ENCODE measurements at regions not wholly inside any gene's neighbourhood (a gene's known extent, or its start where the extent isn't known, plus 50 kb on each side); places are given as distances from the start of the nearest gene placed in this dataset.
"Not testable (repeated sequence)": the region's sequence is repeated elsewhere in the genome, so short reads cannot be mapped to it uniquely, and the experiment has no call there.

DNA sequence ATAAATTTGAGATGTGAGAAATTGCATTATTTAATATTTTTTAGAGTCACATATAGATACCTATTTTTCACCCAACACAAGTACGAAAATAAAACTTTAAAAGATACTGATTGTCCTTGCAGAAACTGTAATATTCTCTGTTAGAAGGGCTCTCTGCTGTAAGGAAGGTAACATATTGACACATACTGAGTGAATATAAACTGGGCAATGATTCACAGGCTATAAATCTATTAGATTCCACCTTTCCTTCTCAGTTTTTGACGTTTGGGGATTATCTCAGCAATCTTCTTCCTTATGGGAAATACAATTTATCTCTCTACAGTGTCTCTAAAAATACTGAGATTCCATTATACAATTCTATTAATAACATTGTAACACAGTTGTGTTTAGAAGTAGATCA, 229.1 kb upstream of the MAP2 start:
- DNase-seq, result no peak

DNA sequence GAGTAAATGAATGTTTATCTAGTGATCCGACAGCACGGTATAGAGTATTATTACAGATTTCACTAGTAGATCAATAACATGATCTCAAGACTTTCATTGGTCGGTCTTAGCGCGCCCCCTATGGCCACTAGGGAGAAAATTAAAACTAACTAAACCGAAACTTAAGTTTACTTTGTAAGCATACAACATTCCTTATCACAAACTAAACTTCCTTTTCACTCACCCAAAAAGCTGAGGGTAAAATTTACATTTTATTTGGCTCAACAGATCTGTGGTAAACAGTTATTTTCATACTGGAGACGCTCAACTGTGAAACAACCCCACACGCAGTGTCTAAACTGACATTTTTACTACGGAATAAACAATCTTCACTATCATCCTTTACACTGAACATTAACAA, 215.6 kb upstream of the MAP2 start:
- no peak for DNase-seq

DNA sequence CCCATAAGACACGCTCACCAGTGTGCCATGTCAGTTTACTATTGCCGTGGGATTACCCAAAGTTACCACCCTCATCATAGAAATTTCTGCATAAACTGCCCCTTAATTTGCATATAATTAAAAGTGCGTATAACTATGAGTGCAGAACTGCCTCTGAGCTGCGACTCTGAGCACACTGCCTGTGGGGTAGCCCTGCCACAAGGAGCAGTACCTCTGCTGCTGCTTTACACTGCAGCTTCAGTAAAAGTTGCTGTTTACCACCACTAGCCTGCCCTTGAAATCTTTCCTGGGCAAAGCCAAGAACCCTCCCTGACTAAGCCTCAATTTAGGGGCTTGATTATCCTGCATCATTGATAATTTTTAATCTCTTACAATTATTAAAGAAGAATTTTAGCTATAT, 213.9 kb upstream of the MAP2 start:
- DNase-seq, result no peak

DNA sequence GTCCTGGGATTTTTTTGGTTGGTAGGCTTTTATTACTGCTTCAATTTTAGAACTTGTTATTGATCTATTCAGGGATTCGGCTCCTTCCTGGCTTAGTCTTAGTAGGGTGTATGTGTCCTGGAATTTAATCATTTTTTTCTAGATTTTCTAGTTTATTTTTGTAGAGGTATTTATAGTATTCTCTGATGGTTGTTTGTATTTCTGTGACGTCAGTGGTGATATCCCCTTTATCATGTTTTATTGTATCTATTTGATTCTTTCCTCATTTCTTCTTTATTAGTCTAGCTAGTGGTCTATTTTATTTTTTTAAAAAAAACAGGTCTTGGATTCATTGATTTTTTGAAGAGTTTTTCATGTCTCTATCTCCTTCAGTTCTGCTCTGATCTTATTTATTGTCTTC, 193.3 kb upstream of the MAP2 start:
- no peak for DNase-seq

DNA sequence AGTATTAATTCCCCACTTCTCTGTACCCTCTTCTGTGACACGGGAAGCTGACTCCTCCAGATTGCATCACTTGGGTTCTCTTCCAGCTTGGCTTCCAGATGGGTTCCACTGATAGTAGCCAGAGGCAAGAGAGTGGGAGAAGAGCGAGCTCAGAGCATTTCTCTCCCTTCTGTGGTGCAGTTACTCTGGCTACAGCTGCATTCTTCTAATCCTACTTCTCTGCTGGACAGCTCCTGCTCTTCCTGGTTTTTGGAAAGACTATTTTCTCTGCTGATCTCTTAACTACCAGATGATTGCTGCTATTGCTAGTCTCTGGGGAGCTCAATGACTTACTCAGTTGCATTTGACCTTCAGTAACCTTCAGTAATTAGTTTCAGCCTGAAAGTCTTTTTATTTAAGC, 187.5 kb upstream of the MAP2 start:
- DNase-seq, result peak; percentile 13

DNA sequence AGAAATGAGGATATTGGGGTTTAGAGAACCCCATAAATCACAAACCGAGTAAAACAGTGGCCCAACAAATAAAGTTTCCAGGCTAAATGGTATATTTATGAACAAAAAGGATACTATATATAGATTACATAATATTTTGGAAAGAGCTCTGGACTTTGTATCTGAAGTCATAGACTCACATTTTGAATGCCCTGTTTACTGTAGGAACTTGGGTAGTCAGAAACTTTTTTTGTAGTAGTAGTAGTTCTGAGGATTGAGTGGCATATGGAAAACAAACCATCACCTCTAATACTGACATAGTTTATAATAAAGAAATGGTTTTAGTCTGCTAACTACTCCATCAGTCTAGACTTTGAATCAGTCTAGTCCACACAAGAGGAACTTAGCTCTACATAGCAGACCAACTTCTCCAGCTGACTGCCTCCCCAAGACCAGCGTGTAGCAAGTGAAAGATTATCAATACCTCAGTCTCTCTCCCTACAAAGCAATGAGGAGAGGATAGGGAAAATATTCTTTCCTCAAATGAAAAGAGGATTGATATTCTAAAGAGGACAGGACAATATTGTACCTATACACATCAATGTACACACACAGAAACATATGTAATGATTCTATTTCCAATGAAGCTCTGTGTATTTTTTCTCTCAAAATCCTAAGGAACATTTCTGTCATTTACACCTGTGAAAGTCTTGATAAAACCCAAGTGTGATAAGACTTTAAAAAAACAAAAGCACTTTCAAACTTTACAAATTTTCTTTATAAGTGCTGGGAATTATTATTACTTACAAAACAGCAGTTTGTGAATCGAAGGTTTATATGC, 184.9 kb upstream of the MAP2 start:
- no peak for DNase-seq

DNA sequence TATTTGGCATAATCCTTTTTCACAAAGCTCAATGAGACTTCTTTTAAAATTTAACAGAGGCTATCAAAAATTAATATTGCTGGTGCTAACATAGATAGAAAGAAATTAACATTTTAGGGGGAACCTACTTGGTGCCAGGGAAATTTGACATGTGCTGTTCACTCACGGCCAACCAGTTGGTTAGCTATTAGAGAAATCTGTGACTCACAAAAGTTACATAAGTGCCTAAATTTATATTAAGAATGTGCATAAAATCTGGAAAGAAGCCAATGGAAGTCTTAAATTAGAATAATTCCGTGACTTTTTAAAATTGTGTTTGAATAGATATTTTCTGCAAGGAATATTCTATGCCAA, 184.3 kb upstream of the MAP2 start:
- peak; percentile 20 for DNase-seq

DNA sequence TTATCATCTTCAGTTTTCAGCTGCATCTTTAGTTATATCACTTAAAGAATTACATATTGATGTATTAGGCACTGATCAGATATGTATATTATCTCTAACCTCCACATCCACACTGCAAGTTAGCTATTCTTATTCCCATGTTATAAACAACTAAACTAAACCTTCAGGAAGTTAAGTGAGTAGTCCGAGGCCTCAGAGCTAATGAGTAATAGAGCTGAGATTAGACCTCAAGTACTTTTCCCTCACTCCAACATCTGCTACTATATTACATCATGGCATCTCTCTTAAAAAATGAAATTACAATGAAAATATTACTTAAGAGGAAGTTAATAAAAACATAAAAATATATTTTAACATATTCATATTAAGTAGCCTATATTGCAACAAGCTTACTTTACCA, 183.6 kb upstream of the MAP2 start:
- peak; percentile 6 for DNase-seq

DNA sequence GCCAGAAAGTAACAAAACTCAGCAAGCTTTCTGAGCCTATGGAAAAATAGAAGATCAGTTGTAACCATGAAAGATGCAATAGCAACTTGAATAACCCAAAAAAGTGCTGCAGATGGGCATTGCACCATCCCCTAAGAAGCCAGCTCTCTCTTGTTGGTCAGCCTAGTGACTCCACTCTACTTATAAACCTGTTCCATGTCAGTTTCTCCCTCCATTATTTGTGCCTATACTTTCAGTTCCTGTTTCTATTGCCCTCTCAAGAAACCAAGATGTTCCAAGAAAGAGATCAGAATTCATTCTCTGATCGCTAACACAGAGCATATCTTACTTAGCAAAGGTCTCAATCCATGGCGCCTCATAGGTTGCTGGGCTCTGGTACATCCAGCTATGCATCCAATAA, 170.3 kb upstream of the MAP2 start:
- no peak for DNase-seq

DNA sequence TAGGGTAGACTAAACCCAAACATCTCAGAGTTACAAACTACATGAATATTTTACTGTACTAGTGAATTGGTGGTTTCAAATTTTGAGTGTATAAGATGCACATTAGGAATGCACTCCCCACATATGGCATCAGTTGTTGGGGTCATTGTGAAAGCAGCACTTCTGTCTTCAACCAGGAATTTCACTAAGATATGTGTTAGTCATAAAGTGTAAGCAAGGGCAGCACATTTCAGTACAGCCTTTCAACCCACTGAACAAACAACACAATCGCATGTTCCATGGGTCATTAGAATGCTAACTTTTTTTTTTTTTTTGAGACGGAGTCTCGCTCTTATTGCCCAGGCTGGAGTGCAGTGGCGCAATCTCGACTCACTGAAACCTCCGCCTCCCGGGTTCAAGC, 164.1 kb upstream of the MAP2 start:
- no peak for DNase-seq

DNA sequence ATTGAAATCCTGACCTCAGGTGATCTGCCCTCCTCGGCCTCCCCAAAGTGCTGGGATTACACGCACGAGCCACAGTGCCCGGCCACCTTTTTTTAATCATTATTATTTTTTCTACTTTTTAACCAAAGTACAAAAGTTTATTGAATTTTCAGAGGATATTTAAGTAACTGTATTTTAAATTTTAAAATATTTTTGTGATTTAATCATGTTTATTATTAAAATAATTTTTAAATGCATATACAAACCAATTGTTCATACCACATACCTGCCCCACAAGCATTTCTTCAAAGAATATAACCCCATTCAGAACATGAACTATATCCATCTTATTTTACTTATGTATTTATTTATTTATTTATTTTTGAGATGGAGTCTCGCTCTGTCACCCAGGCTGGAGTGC, 163.6 kb upstream of the MAP2 start:
- no peak for DNase-seq

DNA sequence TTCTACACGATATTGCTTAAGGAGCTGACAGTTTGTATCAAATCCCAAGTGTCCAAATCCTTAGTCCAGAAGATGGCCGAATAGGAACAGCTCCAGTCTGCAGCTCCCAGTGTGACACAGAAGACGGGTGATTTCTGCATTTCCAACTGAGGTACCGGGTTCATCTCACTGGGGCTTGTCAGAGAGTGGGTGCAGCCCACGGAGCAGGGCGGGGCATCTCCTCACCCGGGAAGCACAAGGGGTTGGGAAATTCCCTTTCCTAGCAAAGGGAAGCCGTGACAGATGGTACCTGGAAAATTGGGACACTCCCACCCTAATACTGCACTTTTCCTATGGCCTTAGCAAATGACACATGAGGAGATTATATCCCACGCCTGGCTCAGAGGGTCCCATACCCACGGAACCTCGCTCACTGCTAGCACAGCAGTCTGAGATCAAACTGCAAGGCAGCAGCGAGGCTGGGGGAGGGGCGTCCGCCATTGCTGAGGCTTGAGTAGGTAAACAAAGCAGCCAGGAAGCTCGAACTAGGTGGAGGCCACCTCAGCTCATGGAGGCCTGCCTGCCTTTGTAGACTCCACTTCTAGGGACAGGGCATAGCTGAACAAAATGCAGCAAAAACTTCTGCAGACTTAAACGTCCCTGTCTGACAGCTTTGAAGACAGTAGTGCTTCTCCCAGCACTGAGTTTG, 162.3 kb upstream of the MAP2 start:
- DNase-seq, result not testable (repeated sequence)

DNA sequence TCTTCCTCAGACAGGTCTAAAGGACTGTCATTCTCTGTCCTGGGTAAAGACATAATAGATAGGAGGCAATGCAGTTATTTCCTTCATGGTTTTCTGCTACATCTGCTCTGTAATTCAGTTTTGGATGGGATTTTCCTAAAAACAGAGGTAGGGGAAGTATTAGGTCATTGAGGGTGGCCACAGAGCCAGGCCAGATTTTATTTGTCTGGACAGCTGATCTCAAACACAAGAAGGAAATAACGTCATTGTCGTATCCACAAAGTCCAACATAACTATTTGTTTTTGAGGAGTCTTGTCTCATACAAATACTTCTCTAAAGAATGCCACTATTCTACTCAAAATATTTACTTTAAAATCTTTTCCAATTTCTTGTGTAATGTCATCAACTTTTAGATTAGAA, 154.8 kb upstream of the MAP2 start:
- no peak for DNase-seq

DNA sequence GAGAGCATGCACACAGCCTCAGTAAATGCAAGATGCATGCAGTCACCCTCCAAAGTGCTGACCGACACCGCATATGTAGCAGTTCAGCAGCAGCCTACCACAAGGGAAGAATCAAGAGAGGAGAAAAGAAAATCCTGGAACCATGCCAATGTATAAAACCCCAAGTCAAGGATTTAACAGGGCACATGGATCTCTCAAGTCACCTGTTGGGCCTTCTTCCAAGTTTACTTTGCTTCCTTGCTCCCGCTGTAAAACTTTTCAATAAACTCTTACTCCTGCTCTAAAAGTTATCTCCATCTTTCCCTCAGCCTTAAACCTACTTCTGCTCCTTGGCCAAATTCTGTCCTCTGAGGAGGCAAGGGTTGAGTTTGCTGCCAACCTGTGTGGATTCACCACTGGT, 147.8 kb upstream of the MAP2 start:
- DNase-seq, result no peak

DNA sequence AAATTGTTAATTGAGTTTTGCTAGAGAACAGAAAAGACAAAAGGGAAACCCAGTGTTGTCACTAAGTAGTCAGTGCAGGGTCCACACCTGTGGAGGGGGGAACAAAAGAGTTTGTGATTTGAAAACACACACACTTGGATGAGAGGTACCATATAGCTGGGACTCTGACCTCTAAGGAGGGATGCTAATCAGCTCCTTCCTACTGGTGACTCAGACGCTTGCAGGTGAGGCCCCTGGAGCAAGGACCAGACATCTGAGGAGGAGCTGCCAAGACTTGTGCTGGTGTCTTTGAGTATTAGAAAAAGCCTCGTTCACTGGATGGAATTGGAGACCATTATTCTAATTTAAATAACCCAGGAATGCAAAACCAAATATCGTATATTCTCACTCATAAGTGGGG, 146.4 kb upstream of the MAP2 start:
- no peak for DNase-seq

DNA sequence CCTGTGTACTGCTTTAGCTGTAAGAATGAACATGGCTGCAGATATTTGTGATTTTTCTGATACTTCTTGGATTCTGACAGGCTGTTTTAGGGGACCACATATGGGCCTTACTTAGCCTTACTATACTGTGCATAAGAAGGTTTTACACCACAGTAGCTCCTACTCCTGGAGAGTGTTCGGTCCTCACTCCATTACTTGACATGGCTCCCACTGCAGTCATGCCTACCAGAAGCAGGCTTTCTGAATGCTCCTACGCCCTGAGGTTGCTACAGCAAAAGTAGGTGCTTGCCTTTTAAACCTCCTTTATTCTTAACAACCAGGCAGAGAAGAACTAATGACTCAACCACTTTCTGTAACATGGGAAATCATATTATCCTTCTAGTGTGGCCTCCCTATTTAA, 125.2 kb upstream of the MAP2 start:
- no peak for DNase-seq

DNA sequence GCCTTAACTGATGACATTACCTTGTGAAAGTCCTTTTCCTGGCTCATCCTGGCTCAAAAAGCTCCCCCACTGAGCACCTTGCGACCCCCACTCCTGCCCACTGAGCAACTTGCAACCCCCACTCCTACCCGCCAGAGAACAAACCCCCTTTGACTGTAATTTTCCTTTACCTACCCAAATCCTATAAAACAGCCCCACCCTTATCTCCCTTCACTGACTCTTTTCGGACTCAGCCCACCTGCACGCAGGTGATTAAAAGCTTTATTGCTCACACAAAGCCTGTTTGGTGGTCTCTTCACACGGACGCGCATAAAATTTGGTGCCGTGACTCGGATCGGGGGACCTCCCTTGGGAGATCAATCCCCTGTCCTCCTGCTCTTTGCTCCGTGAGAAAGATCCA, 124.4 kb upstream of the MAP2 start:
- DNase-seq, result not testable (repeated sequence)

DNA sequence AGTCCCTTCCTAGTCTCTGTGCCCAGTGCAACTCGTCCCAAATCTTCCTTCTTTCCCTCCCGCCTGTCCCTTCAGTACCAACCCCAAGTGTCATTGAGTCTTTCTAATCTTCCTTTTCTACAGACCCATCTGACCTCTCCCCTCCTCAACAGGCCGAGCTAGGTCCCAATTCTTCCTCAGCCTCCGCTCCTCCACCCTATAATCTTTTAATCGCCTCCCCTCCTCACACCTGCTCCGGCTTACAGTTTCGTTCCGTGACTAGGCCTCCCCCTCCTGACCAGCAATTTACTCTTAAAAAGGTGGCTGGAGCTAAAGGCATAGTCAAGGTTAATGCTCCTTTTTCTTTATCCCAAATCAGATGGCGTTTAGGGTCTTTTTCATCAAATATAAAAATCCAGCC, 123.1 kb upstream of the MAP2 start:
- not testable (repeated sequence) for DNase-seq

DNA sequence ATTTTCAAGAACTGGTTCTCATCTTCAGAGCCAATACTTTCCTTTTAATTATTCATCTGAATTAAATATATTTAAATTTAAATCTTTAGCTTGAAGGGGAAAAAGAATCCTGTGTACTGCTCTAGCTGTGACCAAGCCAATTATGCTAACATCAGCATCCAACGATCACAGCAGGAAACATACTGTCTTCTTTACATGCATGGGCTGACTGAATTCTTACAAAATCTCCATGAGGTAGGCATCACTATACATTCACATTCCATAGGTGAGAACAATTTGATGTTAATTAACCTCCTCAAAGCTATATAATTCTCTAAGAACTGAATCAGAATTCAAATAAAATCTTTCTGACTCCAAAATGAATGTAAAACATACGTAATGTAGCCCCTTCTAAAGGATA, 118.8 kb upstream of the MAP2 start:
- no peak for DNase-seq

DNA sequence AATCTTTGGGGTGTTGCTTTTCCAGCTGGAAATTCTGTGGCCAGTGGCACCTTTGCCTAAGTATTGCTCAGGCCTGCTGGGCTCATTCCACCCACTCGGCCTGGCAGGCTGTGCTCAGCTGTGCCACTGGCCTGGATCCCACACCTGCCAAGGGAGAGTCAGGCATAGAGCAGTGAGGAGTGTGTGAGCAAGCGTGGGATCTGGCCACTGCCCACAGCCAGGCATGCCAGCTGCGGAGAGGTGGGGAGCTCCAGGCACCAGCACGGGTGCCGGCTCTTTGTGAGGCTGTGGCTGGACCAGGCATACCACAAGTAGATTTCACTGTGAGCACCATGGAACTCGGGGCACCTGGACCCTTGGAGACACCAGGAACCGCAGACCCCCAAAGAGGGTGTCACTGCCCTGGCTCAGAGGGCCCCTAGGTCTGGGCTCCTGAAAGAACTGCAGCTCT, 118.1 kb upstream of the MAP2 start:
- no peak for DNase-seq

DNA sequence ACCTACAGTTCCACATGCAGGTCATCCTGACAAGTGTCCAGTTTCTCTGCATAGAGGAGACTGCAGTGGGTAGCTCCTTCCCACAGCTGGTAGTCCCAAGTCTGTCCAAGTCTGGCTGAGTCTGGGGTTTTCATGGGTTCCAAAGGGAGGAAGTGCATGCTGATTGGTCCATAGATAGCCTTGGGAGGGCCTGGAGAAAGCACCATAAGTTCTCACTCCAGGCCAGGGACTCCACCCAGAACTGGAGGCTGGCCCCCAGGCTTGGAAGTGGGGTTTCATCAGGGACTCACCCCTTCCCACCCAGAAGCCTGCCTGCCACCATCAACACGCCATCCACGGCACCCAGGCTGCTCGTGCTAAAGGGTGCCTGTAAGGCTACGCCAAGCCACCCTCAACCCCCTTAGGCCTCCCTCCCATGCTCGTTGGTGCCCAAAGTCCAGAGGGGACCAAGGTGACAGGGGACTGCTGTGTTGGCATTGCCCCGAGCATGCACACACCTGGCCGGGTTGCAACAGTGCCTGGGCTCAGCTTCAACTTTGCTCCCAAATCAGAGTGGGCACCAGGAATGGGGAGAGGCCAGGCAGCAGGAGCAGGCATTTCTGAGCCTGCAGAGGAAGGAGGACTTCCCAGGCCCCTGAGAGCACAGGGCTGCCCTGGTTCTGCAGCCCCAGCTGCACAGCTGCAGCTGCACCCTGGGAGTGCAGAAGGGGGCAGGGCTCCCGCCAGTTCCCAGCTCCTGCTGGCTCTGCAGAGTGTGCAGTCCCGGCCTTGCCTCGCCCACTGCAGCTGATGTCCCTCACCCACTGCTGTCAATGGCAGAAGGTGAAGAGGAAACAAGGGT, 116.5 kb upstream of the MAP2 start:
- no peak for DNase-seq

DNA sequence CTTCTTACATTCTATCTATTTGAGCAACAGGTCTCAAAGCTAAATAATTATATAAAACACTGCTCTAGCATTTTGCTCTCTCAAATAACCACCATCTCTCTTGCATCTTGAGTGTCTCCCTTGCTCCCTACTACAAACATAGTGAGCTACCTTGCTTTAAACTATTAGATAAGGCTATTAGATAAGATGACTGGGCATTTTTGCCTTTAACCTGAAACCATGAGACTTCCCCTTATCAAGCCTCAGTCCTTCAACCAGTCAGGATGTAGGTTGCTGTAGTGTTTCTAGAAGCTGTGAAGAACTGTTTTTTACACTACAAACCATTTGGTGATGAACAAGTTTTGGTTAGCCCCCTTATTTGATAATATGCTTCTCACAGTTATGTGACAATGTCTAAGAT, 115.4 kb upstream of the MAP2 start:
- DNase-seq, result no peak

DNA sequence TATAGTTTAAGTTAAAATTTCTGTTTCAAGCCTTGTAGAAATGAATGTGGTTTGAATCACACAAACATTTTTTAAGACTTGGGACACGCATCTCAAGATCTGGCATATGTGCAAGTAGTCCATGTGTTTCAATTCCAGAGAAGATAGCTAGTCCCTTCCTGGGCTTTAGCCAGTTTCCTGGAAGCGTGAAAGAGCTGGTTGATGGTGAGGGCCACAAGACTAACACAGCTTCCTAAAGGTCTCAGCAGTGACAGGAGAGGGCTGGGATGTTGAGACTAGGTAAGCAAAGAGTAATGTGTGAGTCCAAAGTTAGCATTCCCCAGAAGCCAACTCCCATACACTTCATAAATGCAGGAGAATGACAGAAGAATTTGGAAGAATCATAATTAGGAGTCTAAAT, 111.9 kb upstream of the MAP2 start:
- DNase-seq, result no peak

DNA sequence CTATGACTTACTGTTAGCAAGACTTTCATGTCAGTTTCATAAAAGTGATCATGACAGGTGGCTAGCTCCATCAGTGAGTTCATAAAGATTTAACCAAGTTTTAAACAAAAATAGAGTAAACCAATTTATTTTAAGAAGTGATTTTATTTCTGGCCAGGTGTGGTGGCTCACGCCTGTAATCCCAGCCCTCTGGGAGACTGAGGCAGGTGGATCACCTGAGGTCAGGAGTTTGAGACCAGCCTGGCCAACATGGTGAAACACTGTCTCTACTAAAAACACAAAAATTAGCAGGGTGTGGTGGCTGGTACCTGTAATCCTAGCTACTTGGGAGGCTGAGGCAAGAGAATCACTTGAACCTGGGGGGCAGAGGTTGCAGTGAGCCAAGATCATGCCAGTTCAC, 111.4 kb upstream of the MAP2 start:
- not testable (repeated sequence) for DNase-seq
